CD4-positive, alpha-beta T cell treated with Interleukin-12 subunit alpha and Interleukin-12 subunit beta, for 1 hour (primary cell): ENCODE measurements at regions not wholly inside any gene's neighbourhood (a gene's known extent, or its start where the extent isn't known, plus 50 kb on each side); places are given as distances from the start of the nearest gene placed in this dataset.
"Not testable (repeated sequence)": the region's sequence is repeated elsewhere in the genome, so short reads cannot be mapped to it uniquely, and the experiment has no call there.

Source experiments
- DNase-seq: peaks from one replicate; pipeline ENCODE4 v3.0.0-alpha.2; 2020

DNA sequence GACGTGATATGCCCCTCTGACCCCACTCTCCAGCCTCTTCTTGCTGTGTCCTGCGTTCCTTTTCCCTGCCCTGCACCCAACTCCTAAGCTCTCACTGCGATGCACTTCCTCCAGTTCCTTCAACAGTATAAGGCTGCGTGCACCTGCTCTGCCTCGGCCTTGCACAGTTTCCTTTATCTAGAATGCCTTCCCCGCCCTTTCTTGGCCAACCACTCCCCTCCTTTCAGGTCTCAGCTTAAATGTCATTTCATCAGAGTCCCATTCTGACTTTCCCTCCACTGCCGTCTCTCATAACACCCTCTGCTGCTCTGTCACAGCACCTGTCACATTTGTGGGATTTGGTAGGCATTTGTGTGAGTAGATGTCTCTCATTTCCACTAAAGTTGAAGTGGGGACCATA lies 58.4 kb upstream of the NEIL3 start:
- no peak for DNase-seq

DNA sequence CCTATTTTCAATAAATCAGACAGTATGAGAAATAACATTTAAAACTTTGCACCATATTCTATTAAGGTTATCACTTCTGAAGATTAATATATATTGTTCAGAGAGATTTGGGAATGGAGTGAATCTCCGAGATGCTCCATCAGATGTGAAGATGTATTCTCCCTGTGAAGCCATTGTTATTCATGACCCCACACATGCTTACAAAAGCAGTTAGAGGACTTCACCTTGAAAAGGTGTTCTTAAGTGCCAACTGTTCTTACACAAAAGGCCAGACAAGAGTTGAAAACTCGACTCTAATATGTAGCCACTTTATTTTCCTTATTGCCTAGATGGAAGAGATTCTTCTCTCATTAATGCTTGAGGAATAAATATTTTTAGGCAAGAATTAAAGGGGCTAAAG lies 54.3 kb upstream of the NEIL3 start:
- no peak for DNase-seq

DNA sequence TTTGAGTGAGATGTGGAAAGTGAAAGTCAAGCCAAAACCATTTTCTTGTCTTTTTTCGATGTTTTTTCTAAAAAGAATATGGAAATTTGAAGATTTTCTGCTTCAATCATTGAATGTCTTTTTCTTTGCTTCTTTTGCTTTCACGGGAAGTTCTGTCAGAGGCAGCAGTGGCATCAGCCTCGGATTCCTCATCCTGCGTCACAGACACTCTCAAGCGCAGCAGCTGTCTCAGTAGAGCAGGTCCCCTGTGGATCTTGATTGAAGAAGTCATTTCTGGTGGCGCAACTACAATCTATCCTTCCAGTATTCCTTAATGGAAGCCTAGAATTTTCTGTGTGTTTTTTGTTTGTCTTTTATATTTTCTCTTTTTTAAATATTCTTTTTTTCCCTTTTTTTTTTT lies 52.7 kb upstream of the NEIL3 start:
- no peak for DNase-seq

DNA sequence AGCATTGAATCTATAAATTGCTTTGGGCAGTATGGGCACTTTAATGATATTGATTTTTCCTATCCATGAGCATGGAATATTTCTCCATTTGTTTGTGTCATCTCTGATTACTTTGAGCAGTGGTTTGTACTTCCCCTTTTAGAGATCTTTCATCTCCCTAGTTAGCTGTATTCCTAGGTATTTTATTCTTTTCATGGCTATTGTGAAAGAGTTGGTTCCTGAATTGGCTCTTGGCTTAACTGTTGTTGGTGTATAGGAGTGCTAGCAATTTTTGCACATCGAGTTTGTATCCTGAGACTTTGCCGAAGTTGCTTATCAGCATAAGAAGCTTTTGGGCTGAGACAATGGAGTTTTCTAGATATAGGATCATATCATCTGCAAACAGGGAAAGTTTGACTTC lies 50.2 kb upstream of the NEIL3 start:
- not testable (repeated sequence) for DNase-seq
